Vagina (tissue), 2 donors: ENCODE measurements at regions not wholly inside any gene's neighbourhood (a gene's known extent, or its start where the extent isn't known, plus 50 kb on each side); places are given as distances from the start of the nearest gene placed in this dataset.

Experiments
- DNase-seq, 2 donors: peaks; one replicate each; pipeline ENCODE4 v3.0.0-alpha.2; 2017; ENCODE audit errors: extremely low spot score in 2 of 2
- H3K27ac ChIP-seq: fragments of 200-600 bp; sonication (generic); one replicate; pipeline ENCODE4 v1.5.1; 2019
- H3K27me3 ChIP-seq: fragments of 200-600 bp; sonication (generic); one replicate; pipeline ENCODE4 v1.5.1; 2019
- H3K36me3 ChIP-seq, 2 donors: fragments of 200-600 bp; sonication (generic); one replicate each; pipeline ENCODE4 v1.5.1; 2017 to 2019
- H3K4me1 ChIP-seq: fragments of 200-600 bp; sonication (generic); one replicate; pipeline ENCODE4 v1.5.1; 2019
- H3K4me3 ChIP-seq, 2 donors: fragments of 200-600 bp; sonication (generic); 1 replicate in 1 of 2; 2 replicates in 1 of 2; pipeline ENCODE4 v1.5.1; 2016 to 2019
- H3K9me3 ChIP-seq: fragments of 200-600 bp; sonication (generic); one replicate; pipeline ENCODE4 v1.5.1; 2019
- CTCF ChIP-seq, 3 experiments: fragments of 450-650 bp in 2 of 3; fragments of 200-600 bp in 1 of 3; sonication (generic) in 1 of 3; IDR thresholded peaks; one replicate each; pipeline ENCODE4 v1.5.1; 2017 to 2019; ENCODE audit warnings: antibody characterized with exemption in 3 of 3, mild to moderate bottlenecking in 2 of 3, moderate library complexity in 2 of 3
- POLR2A ChIP-seq, 2 donors: fragments of 450-650 bp; IDR thresholded peaks; one replicate each; pipeline ENCODE4 v1.6.1; 2017; ENCODE audit warnings: antibody characterized with exemption in 2 of 2, mild to moderate bottlenecking in 2 of 2, moderate library complexity in 2 of 2
- POLR2AphosphoS5 ChIP-seq, 2 donors: sonication (generic); formaldehyde crosslinking; IDR thresholded peaks; one replicate each; pipeline ENCODE4 v1.9.0; 2017; ENCODE audit warnings: antibody characterized with exemption in 2 of 2, mild to moderate bottlenecking in 2 of 2, low read depth in 1 of 2; ENCODE audit not compliant: insufficient read depth in 1 of 2
- intact Hi-C: fragments of 100-400 bp; cut with DNase I; formaldehyde crosslinking; loops from one replicate; pipeline ENCODE4 v1.15.1; 2023

GRCh38 chr20:4471221-4471620 is 215.0 kb upstream of the PRNP start:
- no peaks in the 10 kb centered on the region for H3K36me3 ChIP-seq
- intact Hi-C loops = no loop called here
- DNase-seq = no peak
- TF ChIP-seq POLR2A (IDR thresholded peaks at IDR 0.05) (no peak), POLR2AphosphoS5 (IDR thresholded peaks at IDR 0.05; ENCODE audit: insufficient read depth in 1 of 2, low read depth in 1 of 2) (no peak), CTCF (IDR thresholded peaks at IDR 0.05) (no peak)
- no peaks in the 10 kb centered on the region for H3K9me3 ChIP-seq
- H3K4me3 ChIP-seq = no peak overlapping the region
- no peaks in the 10 kb centered on the region for H3K27me3 ChIP-seq
- no peak overlapping the region for H3K27ac ChIP-seq
- H3K4me1 ChIP-seq = no peaks in the 10 kb centered on the region

GRCh38 chr20:4470375-4470774 is 215.9 kb upstream of the PRNP start:
- intact Hi-C loops = no loop called here
- TF ChIP-seq POLR2A (IDR thresholded peaks at IDR 0.05) = no peak
- TF ChIP-seq POLR2AphosphoS5 (IDR thresholded peaks at IDR 0.05; ENCODE audit: insufficient read depth in 1 of 2, low read depth in 1 of 2) = no peak
- no peak for TF ChIP-seq CTCF (IDR thresholded peaks at IDR 0.05)
- H3K9me3 ChIP-seq = no peaks in the 10 kb centered on the region
- H3K36me3 ChIP-seq = no peaks in the 10 kb centered on the region
- no peak overlapping the region for H3K4me3 ChIP-seq
- H3K27ac ChIP-seq = no peak overlapping the region
- no peak for DNase-seq
- no peaks in the 10 kb centered on the region for H3K27me3 ChIP-seq
- no peaks in the 10 kb centered on the region for H3K4me1 ChIP-seq

GRCh38 chr20:4469910-4470309 is 216.3 kb upstream of the PRNP start:
- TF ChIP-seq POLR2AphosphoS5 (IDR thresholded peaks at IDR 0.05; ENCODE audit: insufficient read depth in 1 of 2, low read depth in 1 of 2) = no peak
- no peak for TF ChIP-seq POLR2A (IDR thresholded peaks at IDR 0.05)
- no peak for TF ChIP-seq CTCF (IDR thresholded peaks at IDR 0.05)
- Histone ChIP-seq H3K4me1 (no peaks in the 10 kb centered on the region), H3K9me3 (no peaks in the 10 kb centered on the region), H3K36me3 (no peaks in the 10 kb centered on the region), H3K27me3 (no peaks in the 10 kb centered on the region), H3K27ac (no peak overlapping the region), H3K4me3 (no peak overlapping the region)
- intact Hi-C loops = no loop called here
- DNase-seq = no peak

GRCh38 chr20:4468114-4468513 is 218.1 kb upstream of the PRNP start:
- Histone ChIP-seq H3K4me1 (no peaks in the 10 kb centered on the region), H3K27me3 (no peaks in the 10 kb centered on the region), H3K27ac (no peak overlapping the region), H3K4me3 (no peak overlapping the region), H3K9me3 (no peaks in the 10 kb centered on the region), H3K36me3 (no peaks in the 10 kb centered on the region)
- TF ChIP-seq POLR2A (IDR thresholded peaks at IDR 0.05) (no peak), CTCF (IDR thresholded peaks at IDR 0.05) (no peak), POLR2AphosphoS5 (IDR thresholded peaks at IDR 0.05; ENCODE audit: insufficient read depth in 1 of 2, low read depth in 1 of 2) (no peak)
- DNase-seq = no peak
- intact Hi-C loops = no loop called here

GRCh38 chr20:4465855-4466545 is 216.9 kb upstream of the ADRA1D start:
- Histone ChIP-seq H3K4me1 (no peaks in the 10 kb centered on the region), H3K4me3 (no peak overlapping the region), H3K9me3 (no peaks in the 10 kb centered on the region), H3K27me3 (no peaks in the 10 kb centered on the region), H3K27ac (no peak overlapping the region), H3K36me3 (no peaks in the 10 kb centered on the region)
- no peak for TF ChIP-seq CTCF (IDR thresholded peaks at IDR 0.05)
- no peak for TF ChIP-seq POLR2A (IDR thresholded peaks at IDR 0.05)
- no peak for TF ChIP-seq POLR2AphosphoS5 (IDR thresholded peaks at IDR 0.05; ENCODE audit: insufficient read depth in 1 of 2, low read depth in 1 of 2)
- intact Hi-C loops = no loop called here
- DNase-seq = no peak
